PC-3 (cell line): ENCODE measurements at regions not wholly inside any gene's neighbourhood (a gene's known extent, or its start where the extent isn't known, plus 50 kb on each side); places are given as distances from the start of the nearest gene placed in this dataset.

ENCODE experiments used
- ATAC-seq: fragments of 200-7000 bp; cut with Tn5 transposase; 2 replicates; pipeline ENCODE4 v1.9.1; 2020; ENCODE audit warnings: mild to moderate bottlenecking, moderate library complexity
- BruUV-seq: library from RNA; stranded (reverse); fragments of 400-500 nt; replicated peaks from 2 replicates; lab custom pipeline; 2021; lab: Mats Ljungman, UMichigan
- CTCF ChIA-PET: fragments of 300-600 bp; sonication (Branson Sonifier 250); formaldehyde crosslinking; loops from one replicate; lab custom pipeline; 2022; ENCODE audit warnings: antibody characterized with exemption; lab: Charles Lee
- POLR2A ChIA-PET: fragments of 300-600 bp; sonication (Branson Sonifier 250); formaldehyde crosslinking; loops from one replicate; lab custom pipeline; 2022; ENCODE audit warnings: antibody characterized with exemption; ENCODE audit not compliant: unreplicated experiment; lab: Charles Lee
- DNase-seq: peaks from one replicate; pipeline ENCODE4 v3.0.0-alpha.2; 2015
- H2AFZ ChIP-seq: fragments of 300-600 bp; sonication (generic); 2 replicates; pipeline ENCODE4 v1.6.0; 2016; ENCODE audit warnings: antibody characterized with exemption, low read length
- H3F3A ChIP-seq: fragments of 300-600 bp; sonication (generic); one replicate; pipeline ENCODE4 v1.6.0; 2017; ENCODE audit warnings: antibody characterized with exemption, low read length, control low read depth, mild to moderate bottlenecking; ENCODE audit not compliant: unreplicated experiment
- H3K27ac ChIP-seq: fragments of 300-600 bp; sonication (generic); 2 replicates; pipeline ENCODE4 v1.5.1; 2016; ENCODE audit warnings: mild to moderate bottlenecking, low read length
- H3K27me3 ChIP-seq: fragments of 300-600 bp; sonication (generic); 2 replicates; pipeline ENCODE4 v1.6.1; 2016; ENCODE audit warnings: low read length, mixed read lengths
- H3K36me3 ChIP-seq: fragments of 300-600 bp; sonication (generic); 2 replicates; pipeline ENCODE4 v1.6.1; 2016; ENCODE audit warnings: low read depth, mixed run types, low read length, mixed read lengths
- H3K4me1 ChIP-seq: fragments of 300-600 bp; sonication (generic); 2 replicates; pipeline ENCODE4 v1.5.1; 2016; ENCODE audit warnings: low read length; ENCODE audit not compliant: insufficient read depth
- H3K4me2 ChIP-seq: fragments of 300-600 bp; sonication (generic); 2 replicates; pipeline ENCODE4 v1.6.0; 2016; ENCODE audit warnings: low read length
- H3K4me3 ChIP-seq: fragments of 300-600 bp; sonication (generic); 2 replicates; pipeline ENCODE4 v1.5.1; 2016; ENCODE audit warnings: mild to moderate bottlenecking, low read length, mixed read lengths
- H3K79me2 ChIP-seq: fragments of 300-600 bp; sonication (generic); 2 replicates; pipeline ENCODE4 v1.6.1; 2017; ENCODE audit warnings: low read length, mixed read lengths
- H3K9ac ChIP-seq: fragments of 300-600 bp; sonication (generic); 2 replicates; pipeline ENCODE4 v1.6.0; 2016; ENCODE audit warnings: mild to moderate bottlenecking, low read length
- H3K9me2 ChIP-seq: fragments of 300-600 bp; sonication (generic); replicated peaks from 2 replicates; pipeline ENCODE4 v1.6.1; 2016; ENCODE audit warnings: mixed run types, low read length, mixed read lengths
- H3K9me3 ChIP-seq: fragments of 300-600 bp; sonication (generic); 2 replicates; pipeline ENCODE4 v1.6.1; 2016; ENCODE audit warnings: low read length, mixed read lengths
- H4K20me1 ChIP-seq: fragments of 300-600 bp; sonication (generic); 2 replicates; pipeline ENCODE4 v1.6.1; 2016; ENCODE audit warnings: low read length, mixed read lengths
- CTCF ChIP-seq: fragments of 300-600 bp; sonication (generic); conservative IDR thresholded peaks from 2 replicates; pipeline ENCODE4 v1.5.1; 2017; ENCODE audit warnings: antibody characterized with exemption, low read depth, mild to moderate bottlenecking, low read length
- EZH2 ChIP-seq: fragments of 300-600 bp; sonication (generic); IDR thresholded peaks from one replicate; pipeline ENCODE4 v1.6.1; 2017; ENCODE audit warnings: antibody characterized with exemption, mild to moderate bottlenecking, low read length; ENCODE audit not compliant: unreplicated experiment
- EZH2phosphoT487 ChIP-seq: fragments of 300-600 bp; sonication (generic); IDR thresholded peaks from 2 replicates; pipeline ENCODE4 v1.6.1; 2018; ENCODE audit warnings: mild to moderate bottlenecking, antibody characterized with exemption, low read length, borderline replicate concordance
- intact Hi-C: fragments of 100-400 bp; cut with micrococcal nuclease; formaldehyde crosslinking; loops from 2 replicates; pipeline ENCODE4 v1.9.0; 2023

GRCh38 chr7:124261710-124262109 lies 228.8 kb upstream of the TMEM229A start:
- no peak overlapping the region for H3K27ac ChIP-seq
- DNase-seq (no peak), ATAC-seq (no peak)
- H3K79me2 ChIP-seq, result no peaks in the 10 kb centered on the region
- H4K20me1 ChIP-seq, result no peaks in the 10 kb centered on the region
- CTCF ChIA-PET, result no interaction called here
- H3K9ac ChIP-seq, result no peak overlapping the region
- H3K9me2 ChIP-seq, result no peaks in the 10 kb centered on the region
- H3F3A ChIP-seq, result no peaks in the 10 kb centered on the region
- intact Hi-C loops, result no loop called here
- no peak overlapping the region for H3K4me3 ChIP-seq
- POLR2A ChIA-PET, result no interaction called here
- H3K4me2 ChIP-seq, result no peak overlapping the region
- H3K27me3 ChIP-seq, result no peaks in the 10 kb centered on the region
- no peaks in the 10 kb centered on the region for H3K9me3 ChIP-seq
- no peak overlapping the region for H2AFZ ChIP-seq
- H3K36me3 ChIP-seq, result no peaks in the 10 kb centered on the region
- TF ChIP-seq EZH2 (no peak), EZH2phosphoT487 (no peak), CTCF (no peak)
- BruUV-seq, result no TSS peak
- H3K4me1 ChIP-seq, result no peaks in the 10 kb centered on the region

- H3K27ac ChIP-seq, result no peak overlapping the region
- H3K9me3 ChIP-seq, result no peaks in the 10 kb centered on the region
- intact Hi-C loops, result no loop called here
- H3K36me3 ChIP-seq, result no peaks in the 10 kb centered on the region
- POLR2A ChIA-PET, result no interaction called here
- no peak overlapping the region for H2AFZ ChIP-seq
- no peaks in the 10 kb centered on the region for H3K79me2 ChIP-seq
- no peak overlapping the region for H3K4me3 ChIP-seq
- no peak overlapping the region for H3K4me2 ChIP-seq
- no peaks in the 10 kb centered on the region; the same call in 1 of the 2 replicates for H3K9me2 ChIP-seq
- no peaks in the 10 kb centered on the region for H3K4me1 ChIP-seq
- no peaks in the 10 kb centered on the region for H3K27me3 ChIP-seq
- no peak overlapping the region for H3K9ac ChIP-seq
- no TSS peak for BruUV-seq
- DNase-seq, result no peak
- no peaks in the 10 kb centered on the region for H4K20me1 ChIP-seq
- TF ChIP-seq CTCF, result no peak
- no peak for TF ChIP-seq EZH2phosphoT487
- TF ChIP-seq EZH2, result no peak
- CTCF ChIA-PET, result no interaction called here
- no peak for ATAC-seq
- no peaks in the 10 kb centered on the region for H3F3A ChIP-seq
Measured at GRCh38 chr7:124257638-124258308, 224.9 kb upstream of the TMEM229A start.

- ChIA-PET POLR2A (no interaction called here), CTCF (no interaction called here)
- ATAC-seq (no peak), DNase-seq (no peak)
- no TSS peak for BruUV-seq
- intact Hi-C loops, result no loop called here
- Histone ChIP-seq H3F3A (no peaks in the 10 kb centered on the region), H3K4me2 (no peak overlapping the region), H4K20me1 (no peaks in the 10 kb centered on the region), H3K27me3 (no peaks in the 10 kb centered on the region), H3K4me1 (peaks cover 18% of the 10 kb centered on the region), H3K36me3 (no peaks in the 10 kb centered on the region), H3K79me2 (no peaks in the 10 kb centered on the region), H2AFZ (no peak overlapping the region), H3K27ac (no peak overlapping the region), H3K4me3 (no peak overlapping the region), H3K9me3 (no peaks in the 10 kb centered on the region), H3K9me2 (no peaks in the 10 kb centered on the region; the same call in 1 of the 2 replicates), H3K9ac (no peak overlapping the region)
- TF ChIP-seq EZH2phosphoT487, result no peak
- no peak for TF ChIP-seq CTCF
- no peak for TF ChIP-seq EZH2
Measured at GRCh38 chr7:124255041-124255655, 222.3 kb upstream of the TMEM229A start.
